RPMI7951 (cell line): ENCODE measurements at regions not wholly inside any gene's neighbourhood (a gene's known extent, or its start where the extent isn't known, plus 50 kb on each side); places are given as distances from the start of the nearest gene placed in this dataset.

Source experiments
- DNase-seq: peaks from one replicate; pipeline ENCODE4 v3.0.0-alpha.2; 2012; ENCODE audit warnings: low read depth

DNA sequence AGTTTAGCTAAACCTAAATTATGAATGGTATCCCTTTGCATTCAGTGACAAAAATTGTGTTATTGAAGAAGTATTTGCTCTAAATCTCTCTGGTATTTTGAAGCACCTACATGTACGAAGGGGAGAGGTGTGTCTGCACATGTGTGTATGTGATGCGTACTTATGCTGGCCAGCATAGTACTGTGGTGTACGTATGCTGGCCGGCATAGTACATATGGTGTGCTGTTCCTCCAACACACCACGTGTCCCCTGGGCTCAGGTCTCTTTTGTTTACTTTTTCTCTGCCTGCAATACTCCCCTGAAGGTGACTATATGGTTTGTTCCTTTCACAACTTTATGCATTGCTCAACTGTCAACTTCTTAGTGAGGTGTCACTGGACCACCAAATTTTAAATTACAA is 360.3 kb downstream of the CRPPA start:
- DNase-seq: no peak

DNA sequence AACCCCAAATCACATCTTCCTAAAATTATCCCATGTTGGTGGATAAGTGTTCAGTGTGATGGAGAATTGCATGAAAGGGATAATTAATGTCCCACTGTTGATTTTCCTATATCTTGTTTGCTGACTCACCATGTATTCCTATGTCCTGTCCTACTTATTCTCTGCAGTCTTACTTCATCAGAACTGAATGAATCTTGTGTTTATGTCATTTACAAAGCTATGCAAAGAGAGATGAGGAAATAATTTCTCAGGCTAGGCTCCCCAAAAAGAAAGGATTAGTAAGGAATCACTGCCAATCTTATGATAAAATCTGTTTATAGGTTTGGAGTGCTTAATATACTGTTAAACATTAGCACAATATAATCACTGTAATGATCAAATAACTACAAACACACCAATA is 360.8 kb downstream of the CRPPA start:
- DNase-seq: no peak

- no peak for DNase-seq
These were observed 365.9 kb downstream of the CRPPA start for GRCh38 chr7:16055263-16055976.

- DNase-seq: no peak
These were observed 365.2 kb upstream of the MEOX2 start for GRCh38 chr7:16051561-16052255.

DNA sequence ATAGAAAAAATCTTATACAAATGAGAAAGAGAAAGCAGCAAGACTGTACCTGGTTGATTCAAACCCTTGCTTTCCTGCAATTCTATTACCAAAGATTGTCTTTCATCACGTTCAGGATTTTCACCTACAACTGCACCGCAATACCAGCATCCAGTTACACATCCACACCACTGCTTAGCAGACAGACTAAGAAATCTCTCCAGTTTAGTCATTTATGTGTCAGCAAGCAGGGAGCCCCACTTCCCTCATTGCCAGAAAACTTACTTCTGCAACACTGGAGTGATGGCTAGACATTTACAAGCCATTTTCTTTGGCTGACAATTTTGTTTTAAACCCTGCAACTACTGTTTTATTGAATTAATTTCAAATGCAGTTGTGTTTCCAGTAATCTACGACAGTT is 359.6 kb upstream of the MEOX2 start:
- no peak for DNase-seq

- DNase-seq: no peak
These were observed 358.8 kb upstream of the MEOX2 start for GRCh38 chr7:16045296-16045695.

GRCh38 chr7:16044645-16045044 is 358.2 kb upstream of the MEOX2 start:
- DNase-seq: no peak

- DNase-seq: no peak
These were observed 353.9 kb upstream of the MEOX2 start for GRCh38 chr7:16040346-16040745.

- no peak for DNase-seq
These were observed 352.4 kb upstream of the MEOX2 start for GRCh38 chr7:16038906-16039305.

GRCh38 chr7:16035392-16035791 is 348.9 kb upstream of the MEOX2 start:
- no peak for DNase-seq

DNA sequence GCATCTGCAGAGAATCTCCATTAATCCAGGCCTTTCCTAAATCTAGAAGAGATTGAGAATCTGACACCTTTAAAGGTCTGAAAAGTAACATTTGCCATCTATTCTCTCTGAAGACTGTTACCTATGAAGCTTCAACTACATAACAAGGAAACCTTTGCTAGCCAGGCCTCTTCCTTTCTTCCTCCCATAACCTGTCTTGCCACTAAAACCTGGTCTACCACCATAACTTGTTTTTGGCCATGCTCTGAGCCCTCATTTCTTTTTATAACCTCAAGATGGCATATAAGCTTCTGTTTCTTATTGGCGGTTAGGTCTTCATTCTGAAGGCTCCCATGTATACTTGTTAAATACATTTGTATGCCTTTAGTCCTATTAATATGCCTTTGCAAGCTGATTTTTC is 348.4 kb upstream of the MEOX2 start:
- DNase-seq: no peak

DNA sequence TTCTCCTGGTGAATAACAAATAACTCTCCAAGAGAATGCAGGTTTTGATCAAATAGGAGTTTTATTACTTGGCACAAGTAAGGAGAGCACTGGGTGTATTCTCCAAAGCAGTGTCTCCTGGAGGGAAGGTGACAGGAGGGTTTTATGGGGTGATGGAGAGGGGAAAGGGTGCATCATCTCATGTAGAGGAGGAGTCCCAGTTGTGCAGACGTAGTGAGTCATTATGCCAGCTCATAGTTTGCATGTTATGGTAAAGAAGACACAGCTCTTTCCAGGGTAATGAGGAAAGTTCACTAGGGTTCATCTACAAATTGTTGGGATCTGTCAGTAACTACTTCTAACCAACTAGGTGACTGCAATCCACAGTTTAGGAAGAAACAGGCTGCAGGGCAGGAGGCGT is 347.9 kb upstream of the MEOX2 start:
- peak; percentile 7 for DNase-seq

GRCh38 chr7:16033233-16033632 is 346.8 kb upstream of the MEOX2 start:
- no peak for DNase-seq

- no peak for DNase-seq
These were observed 342.2 kb upstream of the MEOX2 start for GRCh38 chr7:16028636-16029035.

GRCh38 chr7:16028103-16028502 is 341.6 kb upstream of the MEOX2 start:
- peak; percentile 56 for DNase-seq

- DNase-seq: no peak
These were observed 340.9 kb upstream of the MEOX2 start for GRCh38 chr7:16027396-16027795.

DNA sequence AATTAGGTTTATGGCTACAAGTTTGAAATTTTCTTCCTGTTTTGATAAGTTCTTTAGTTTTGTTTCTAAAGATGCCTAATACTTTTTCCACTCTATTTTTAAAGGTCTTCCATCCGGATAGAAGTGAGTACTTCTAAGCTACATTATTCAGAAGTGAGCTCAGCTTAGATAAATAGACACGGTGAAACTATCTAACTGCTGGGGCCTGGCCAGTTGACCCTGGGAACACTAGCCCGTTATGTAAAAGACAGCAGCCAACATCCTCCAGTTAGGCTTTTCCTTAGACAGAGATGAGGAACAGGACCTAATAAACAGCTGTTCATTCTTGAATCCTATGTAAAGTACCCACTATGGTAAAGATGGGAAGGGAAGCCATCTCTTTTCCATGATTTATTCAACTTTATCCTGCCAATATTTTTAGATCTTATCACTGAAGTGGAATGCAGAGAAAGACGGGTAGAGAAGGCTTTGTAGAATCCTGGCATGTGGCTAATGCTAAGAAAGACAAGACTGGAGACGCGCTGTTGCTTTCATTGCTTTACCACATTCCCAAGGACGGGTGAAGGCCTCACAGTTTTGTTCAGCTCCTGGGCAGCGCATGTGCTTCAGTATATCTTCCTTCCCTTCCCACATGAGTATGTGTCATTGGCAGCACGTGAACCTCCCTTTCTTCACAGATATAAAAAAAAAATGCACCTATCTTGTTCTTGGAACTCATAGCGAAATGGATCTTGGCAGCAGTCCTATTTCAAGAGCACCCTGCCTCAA is 340.0 kb upstream of the MEOX2 start:
- no peak for DNase-seq

- DNase-seq: no peak
These were observed 339.2 kb upstream of the MEOX2 start for GRCh38 chr7:16025696-16026095.

DNA sequence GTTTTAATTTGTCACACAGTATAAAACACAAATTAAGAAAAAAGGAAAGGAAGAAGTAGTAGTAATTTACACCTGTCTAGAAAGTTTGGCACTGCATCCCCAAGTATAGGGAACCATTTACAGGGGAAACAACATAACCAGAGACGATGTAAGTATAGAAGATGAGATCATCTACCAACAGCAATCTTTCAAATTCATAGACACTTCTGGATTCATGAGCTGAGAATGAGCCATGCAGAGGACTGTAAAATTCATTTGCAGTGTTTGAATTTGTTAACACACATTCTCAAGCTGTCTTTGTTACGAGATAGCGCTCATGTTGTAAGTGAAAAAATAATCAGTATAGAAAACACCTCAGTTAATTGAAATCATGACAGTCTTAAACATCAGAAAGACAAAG is 337.0 kb upstream of the MEOX2 start:
- DNase-seq: no peak

- no peak for DNase-seq
These were observed 336.6 kb upstream of the MEOX2 start for GRCh38 chr7:16023046-16023445.

DNA sequence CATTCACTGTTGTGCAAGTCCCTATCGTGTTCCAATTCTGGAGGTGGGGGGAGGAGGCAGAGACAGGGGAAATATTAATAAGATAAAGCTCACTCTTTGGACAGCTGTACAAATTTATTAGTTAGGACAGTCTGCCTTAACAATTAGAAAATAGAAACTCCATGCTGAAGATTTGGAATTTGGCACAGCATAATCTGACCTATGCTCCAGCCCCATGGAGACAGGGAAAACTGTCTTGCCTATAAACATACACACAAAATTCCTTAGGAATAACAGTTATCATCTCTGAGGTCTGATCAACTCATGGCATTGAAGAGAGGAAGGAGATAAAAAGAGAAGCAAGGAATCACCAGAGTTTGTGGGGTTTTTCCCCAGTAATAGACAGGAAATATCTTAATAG is 335.4 kb upstream of the MEOX2 start:
- no peak for DNase-seq

DNA sequence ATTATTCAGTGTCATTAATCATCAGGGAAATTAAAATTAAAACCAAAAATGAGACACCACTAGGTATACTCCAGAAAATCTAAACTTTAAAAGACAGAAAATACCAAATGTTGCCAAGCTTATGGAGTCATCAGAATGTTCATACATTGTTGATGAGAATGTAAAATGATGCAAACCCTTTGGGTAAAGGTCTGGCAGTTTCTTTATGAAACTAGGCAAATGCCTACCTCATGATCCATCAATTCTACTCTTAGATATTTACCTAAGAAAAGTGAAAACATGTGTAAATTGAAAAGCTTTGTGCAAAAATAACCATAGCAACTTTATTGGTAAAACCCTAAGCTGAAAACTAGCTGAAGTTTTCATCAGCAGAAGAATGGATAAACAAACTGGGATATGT is 329.5 kb upstream of the MEOX2 start:
- no peak for DNase-seq

- DNase-seq: no peak
These were observed 327.5 kb upstream of the MEOX2 start for GRCh38 chr7:16014031-16014430.
